Limb (tissue), 2 donors: ENCODE measurements at regions not wholly inside any gene's neighbourhood (a gene's known extent, or its start where the extent isn't known, plus 50 kb on each side); places are given as distances from the start of the nearest gene placed in this dataset.
"Not testable (repeated sequence)": the region's sequence is repeated elsewhere in the genome, so short reads cannot be mapped to it uniquely, and the experiment has no call there.

Experiments
- DNase-seq, 2 donors: peaks; one replicate each; pipeline ENCODE4 v3.0.0-alpha.2; 2016; ENCODE audit errors: extremely low spot score in 2 of 2

GRCh38 chr3:110666495-110666894 lies 405.1 kb upstream of the NECTIN3 start:
- no peak for DNase-seq

DNA sequence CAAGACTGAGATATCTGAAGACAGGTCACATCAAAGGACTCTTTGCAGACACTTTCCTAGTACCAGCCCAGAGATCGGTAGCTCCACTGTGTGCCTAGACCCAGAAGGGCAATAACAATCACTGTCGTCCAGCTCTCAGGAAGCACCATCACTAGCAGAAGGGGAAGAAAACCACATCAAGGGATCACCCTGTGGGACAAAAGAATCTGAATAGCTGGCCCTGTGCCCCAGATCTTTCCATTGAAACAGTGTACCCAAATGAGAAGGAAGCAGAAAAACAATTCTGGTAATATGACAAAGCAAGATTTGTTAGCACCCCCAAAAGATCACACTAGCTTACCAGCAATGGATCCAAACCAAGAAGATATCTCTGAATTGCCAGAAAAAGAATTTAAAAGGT lies 404.4 kb upstream of the NECTIN3 start:
- no peak for DNase-seq

DNA sequence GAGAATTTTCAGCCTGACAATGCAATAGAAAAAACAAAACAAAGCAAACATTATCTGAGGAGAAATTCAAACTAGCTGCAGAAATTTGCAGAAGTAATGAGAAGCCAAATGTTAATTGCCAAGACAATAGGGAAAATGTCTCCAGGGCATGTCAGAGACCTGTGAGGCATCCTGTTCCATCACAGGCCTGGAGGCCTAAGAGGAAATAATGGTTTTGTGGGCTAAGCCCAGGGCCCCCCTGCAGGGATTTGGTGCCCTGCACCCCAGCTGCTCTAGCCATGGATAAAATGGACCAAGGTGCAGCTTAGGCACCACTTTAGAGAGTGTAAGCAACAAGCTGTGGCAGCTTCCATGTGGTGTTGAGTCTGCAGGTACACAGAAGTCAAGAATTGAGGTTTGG lies 401.2 kb upstream of the NECTIN3 start:
- no peak for DNase-seq

- no peak for DNase-seq
Measured at GRCh38 chr3:110677506-110677905, 394.1 kb upstream of the NECTIN3 start.

GRCh38 chr3:110679285-110679684 lies 392.3 kb upstream of the NECTIN3 start:
- DNase-seq = no peak

- DNase-seq = no peak
Measured at GRCh38 chr3:110680450-110680849, 391.2 kb upstream of the NECTIN3 start.

GRCh38 chr3:110684466-110684865 lies 387.1 kb upstream of the NECTIN3 start:
- DNase-seq = no peak

DNA sequence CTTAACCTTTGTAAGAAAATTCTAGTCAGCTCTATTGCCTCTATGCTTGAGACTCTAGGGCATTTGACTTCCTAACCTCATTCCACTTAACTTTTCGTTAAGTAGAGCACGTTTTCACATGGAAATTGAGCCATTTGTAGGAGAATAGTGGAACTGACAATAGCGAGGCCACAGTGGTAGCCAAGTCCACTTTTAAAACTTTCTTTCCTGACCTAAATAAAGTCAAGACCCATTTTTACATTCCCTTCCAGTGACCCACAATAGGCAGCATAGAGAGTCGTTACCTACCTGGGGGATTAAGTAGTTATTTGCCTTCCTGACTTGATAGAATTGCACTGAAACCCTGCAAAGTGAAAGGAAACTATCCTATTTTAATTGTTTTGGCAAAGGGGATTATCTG lies 386.0 kb upstream of the NECTIN3 start:
- DNase-seq = no peak

DNA sequence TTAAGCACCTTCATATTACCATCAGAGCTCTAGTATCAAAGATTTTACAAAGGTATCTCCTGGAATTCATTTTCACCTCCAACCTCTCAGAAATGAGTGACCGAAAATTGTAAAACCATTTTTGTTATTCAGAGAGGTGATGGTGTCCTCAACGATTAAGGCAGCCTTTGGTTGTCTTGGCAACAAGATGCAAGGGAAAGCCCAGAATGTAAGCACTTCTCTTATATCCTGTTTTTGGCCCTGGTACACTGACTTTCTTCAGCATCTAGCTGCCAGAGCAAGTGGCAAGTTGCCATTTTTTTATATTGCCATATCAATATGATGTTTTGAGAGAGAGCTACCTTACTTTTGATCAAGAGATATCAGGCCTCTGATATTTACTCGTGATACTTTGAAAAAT lies 384.9 kb upstream of the NECTIN3 start:
- DNase-seq = no peak

DNA sequence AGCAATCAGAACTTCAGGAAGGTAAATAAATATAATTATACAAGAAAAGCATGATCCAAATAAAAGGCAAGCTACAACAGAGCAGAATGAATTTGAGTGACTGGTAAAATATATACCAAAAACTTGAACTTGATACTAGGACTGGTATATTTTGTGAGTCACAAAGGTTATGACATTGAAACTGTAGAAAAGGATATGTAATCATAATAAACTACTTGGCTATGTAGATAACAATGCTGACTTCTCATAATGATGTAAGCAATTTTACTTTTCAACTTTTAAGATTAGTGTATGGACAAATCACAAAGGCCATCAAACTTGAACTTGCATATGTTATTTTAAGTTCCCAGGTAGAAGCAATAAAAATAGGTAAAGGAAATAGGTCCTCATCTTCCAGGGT lies 384.5 kb upstream of the NECTIN3 start:
- DNase-seq = no peak

- DNase-seq = no peak
Measured at GRCh38 chr3:110697961-110698360, 373.7 kb upstream of the NECTIN3 start.

DNA sequence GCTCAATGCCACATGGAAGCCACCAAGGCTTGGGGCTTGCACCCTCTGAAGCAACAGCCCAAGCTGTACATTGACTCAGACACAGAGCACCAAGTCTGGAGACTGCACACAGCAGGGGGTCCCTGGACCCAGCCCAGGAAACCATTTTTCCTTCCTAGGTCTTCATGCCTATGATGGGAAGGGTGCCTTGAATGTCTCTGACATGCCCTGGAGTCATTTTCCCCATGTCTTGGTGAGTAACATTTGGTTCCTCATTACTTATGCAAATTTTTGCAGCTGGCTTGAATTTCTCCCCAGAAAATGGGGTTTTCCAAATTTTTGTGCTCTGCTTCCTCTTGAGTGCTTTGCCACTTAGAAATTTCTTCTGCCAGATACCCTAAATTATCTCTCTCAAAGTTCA lies 367.3 kb upstream of the NECTIN3 start:
- DNase-seq = not testable (repeated sequence)

- DNase-seq = no peak
Measured at GRCh38 chr3:110708156-110708555, 363.5 kb upstream of the NECTIN3 start.

GRCh38 chr3:110710156-110710555 lies 361.5 kb upstream of the NECTIN3 start:
- no peak for DNase-seq

- DNase-seq = no peak
Measured at GRCh38 chr3:110710603-110711002, 361.0 kb upstream of the NECTIN3 start.

GRCh38 chr3:110711130-110711832 lies 360.3 kb upstream of the NECTIN3 start:
- no peak for DNase-seq

DNA sequence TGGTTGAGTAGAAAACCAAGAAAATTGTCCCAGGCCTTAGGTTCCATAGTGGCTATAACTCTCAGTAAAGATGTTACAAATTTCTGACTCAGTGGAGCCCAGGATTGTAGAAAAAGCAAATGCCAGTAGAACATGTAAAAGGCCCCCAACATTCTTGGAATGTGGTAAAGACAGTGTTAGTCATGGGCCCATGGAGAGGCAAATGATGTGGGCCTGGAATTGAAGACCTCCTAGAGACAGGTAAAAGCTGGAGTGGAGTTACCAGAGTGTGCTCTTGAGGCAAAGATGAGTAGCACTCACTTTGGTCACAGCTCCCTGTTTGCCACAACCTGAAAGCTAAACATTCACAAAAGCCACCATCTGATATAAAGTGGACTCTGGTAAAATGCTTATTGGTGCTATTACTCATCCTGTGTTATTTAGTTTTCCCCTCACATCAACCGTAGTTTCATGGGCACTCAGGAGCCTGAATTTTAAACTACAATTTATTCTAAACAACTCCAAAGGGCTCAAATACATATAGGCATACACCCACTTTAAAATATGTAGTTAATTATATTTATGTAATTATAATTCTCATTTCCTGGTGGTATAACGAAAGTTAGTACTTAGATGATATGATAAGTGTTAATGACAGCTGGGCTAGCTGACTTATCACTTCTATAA lies 359.6 kb upstream of the NECTIN3 start:
- no peak for DNase-seq

DNA sequence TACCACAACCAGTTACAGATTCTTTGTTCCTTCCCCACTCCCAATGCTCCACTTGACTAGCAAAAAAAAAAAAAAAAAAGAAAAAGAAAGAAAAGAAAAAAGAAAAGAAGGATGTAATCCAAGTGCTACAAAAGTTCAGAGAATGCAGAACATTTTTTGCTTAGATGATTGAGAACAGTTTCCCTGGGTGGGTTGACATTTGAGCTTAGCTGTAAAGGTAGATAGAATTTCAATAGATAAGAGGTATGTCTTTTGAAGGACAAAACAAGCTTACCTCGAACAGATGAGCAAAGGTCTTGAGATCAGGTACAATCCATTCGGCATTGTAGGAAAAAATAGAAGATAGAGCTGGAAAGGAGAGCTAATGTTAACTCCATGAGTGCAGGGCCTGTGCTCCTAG lies 344.6 kb upstream of the NECTIN3 start:
- DNase-seq = no peak

- no peak for DNase-seq
Measured at GRCh38 chr3:110731148-110731547, 340.5 kb upstream of the NECTIN3 start.

DNA sequence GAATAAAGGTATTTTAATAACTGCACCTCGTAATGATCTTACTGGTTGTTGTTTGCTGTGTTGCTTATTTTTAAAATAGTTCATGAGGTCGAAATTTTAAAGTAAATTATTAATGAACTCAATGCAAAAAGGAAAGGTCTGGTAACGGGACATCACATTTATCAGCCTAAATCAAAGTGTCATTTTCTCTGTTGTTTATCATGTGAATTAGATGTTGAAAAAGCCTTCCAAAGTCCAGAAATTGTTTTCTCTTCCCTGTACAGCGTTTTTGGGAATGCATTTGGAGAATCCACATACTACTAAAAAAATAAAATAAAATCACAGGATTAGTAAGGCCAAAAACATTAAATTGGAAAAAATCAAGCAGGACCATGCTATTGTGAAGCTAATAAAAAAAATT lies 339.2 kb upstream of the NECTIN3 start:
- no peak for DNase-seq

- DNase-seq = no peak
Measured at GRCh38 chr3:110733045-110733444, 338.6 kb upstream of the NECTIN3 start.

DNA sequence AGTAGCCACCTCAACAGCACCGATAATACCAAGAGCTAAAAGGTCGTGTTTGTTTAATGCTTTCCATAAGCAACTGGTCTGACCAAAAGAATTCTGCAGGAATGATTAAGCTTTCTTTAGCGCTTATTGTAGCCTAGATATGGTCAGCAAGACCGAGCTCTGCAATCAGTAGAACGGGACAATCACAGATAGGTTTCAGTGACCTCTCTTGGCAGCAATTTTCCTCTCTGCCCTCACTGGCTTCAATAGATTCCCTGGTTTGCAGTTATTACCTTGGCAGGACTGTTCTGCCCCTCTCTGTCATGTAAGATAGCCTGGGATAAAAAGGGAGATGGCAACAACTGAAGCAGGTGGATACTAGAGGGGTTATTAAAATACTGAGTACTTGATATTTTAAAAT lies 337.1 kb upstream of the NECTIN3 start:
- DNase-seq = no peak

GRCh38 chr3:110736332-110736731 lies 335.3 kb upstream of the NECTIN3 start:
- DNase-seq = no peak
